ENCODE measurements at regions not wholly inside any gene's neighbourhood (a gene's known extent, or its start where the extent isn't known, plus 50 kb on each side); places are given as distances from the start of the nearest gene placed in this dataset.

- no peak for TF ChIP-seq CTCF (IDR thresholded peaks at IDR 0.05; ENCODE audit: unreplicated experiment)
- peaks cover 11% of the 10 kb centered on the region for H3K27me3 Mint-ChIP-seq
- H3K4me3 Mint-ChIP-seq (ENCODE audit: low read depth) = no peak overlapping the region
- DNase-seq (ENCODE audit: low spot score, unreplicated experiment) = no peak
- H3K27ac Mint-ChIP-seq = no peak overlapping the region
- no peaks in the 10 kb centered on the region for H3K9me3 Mint-ChIP-seq (ENCODE audit: low read depth)
- H3K36me3 Mint-ChIP-seq (ENCODE audit: insufficient read depth) = no peaks in the 10 kb centered on the region
- H3K4me1 Mint-ChIP-seq (ENCODE audit: low read depth) = peaks cover 1% of the 10 kb centered on the region
Measured at GRCh38 chr4:20421603-20421985, 169.9 kb downstream of the SLIT2 start.

- Mint-ChIP-seq H3K4me1 (ENCODE audit: low read depth) (peaks cover 1% of the 10 kb centered on the region), H3K36me3 (ENCODE audit: insufficient read depth) (no peaks in the 10 kb centered on the region), H3K4me3 (ENCODE audit: low read depth) (no peak overlapping the region), H3K27me3 (peaks cover 11% of the 10 kb centered on the region), H3K9me3 (ENCODE audit: low read depth) (no peaks in the 10 kb centered on the region), H3K27ac (no peak overlapping the region)
- peak; percentile 72 for TF ChIP-seq CTCF (IDR thresholded peaks at IDR 0.05; ENCODE audit: unreplicated experiment)
- peak; percentile 48 for DNase-seq (ENCODE audit: low spot score, unreplicated experiment)
Measured at GRCh38 chr4:20422398-20422797, 170.7 kb downstream of the SLIT2 start.

- H3K9me3 Mint-ChIP-seq (ENCODE audit: low read depth) = no peaks in the 10 kb centered on the region
- H3K4me3 Mint-ChIP-seq (ENCODE audit: low read depth) = no peak overlapping the region
- H3K36me3 Mint-ChIP-seq (ENCODE audit: insufficient read depth) = no peaks in the 10 kb centered on the region
- no peak overlapping the region for H3K27ac Mint-ChIP-seq
- no peak for DNase-seq (ENCODE audit: low spot score, unreplicated experiment)
- H3K27me3 Mint-ChIP-seq = peaks cover 13% of the 10 kb centered on the region
- no peak for TF ChIP-seq CTCF (IDR thresholded peaks at IDR 0.05; ENCODE audit: unreplicated experiment)
- H3K4me1 Mint-ChIP-seq (ENCODE audit: low read depth) = peaks cover 1% of the 10 kb centered on the region
Measured at GRCh38 chr4:20423420-20423819, 171.7 kb downstream of the SLIT2 start.

GRCh38 chr4:20426028-20426427, 174.3 kb downstream of the SLIT2 start:
- no peaks in the 10 kb centered on the region for H3K36me3 Mint-ChIP-seq (ENCODE audit: insufficient read depth)
- DNase-seq (ENCODE audit: low spot score, unreplicated experiment) = no peak
- peaks cover 16% of the 10 kb centered on the region for H3K27me3 Mint-ChIP-seq
- peaks cover 1% of the 10 kb centered on the region for H3K4me1 Mint-ChIP-seq (ENCODE audit: low read depth)
- H3K27ac Mint-ChIP-seq = no peak overlapping the region
- H3K4me3 Mint-ChIP-seq (ENCODE audit: low read depth) = no peak overlapping the region
- no peak for TF ChIP-seq CTCF (IDR thresholded peaks at IDR 0.05; ENCODE audit: unreplicated experiment)
- H3K9me3 Mint-ChIP-seq (ENCODE audit: low read depth) = no peaks in the 10 kb centered on the region

- H3K36me3 Mint-ChIP-seq (ENCODE audit: insufficient read depth) = no peaks in the 10 kb centered on the region
- no peak overlapping the region for H3K27ac Mint-ChIP-seq
- H3K9me3 Mint-ChIP-seq (ENCODE audit: low read depth) = no peaks in the 10 kb centered on the region
- H3K27me3 Mint-ChIP-seq = peaks cover 22% of the 10 kb centered on the region
- no peak for TF ChIP-seq CTCF (IDR thresholded peaks at IDR 0.05; ENCODE audit: unreplicated experiment)
- DNase-seq (ENCODE audit: low spot score, unreplicated experiment) = no peak
- H3K4me1 Mint-ChIP-seq (ENCODE audit: low read depth) = peaks cover 16% of the 10 kb centered on the region
- no peak overlapping the region for H3K4me3 Mint-ChIP-seq (ENCODE audit: low read depth)
Measured at GRCh38 chr4:20428436-20429160, 176.9 kb downstream of the SLIT2 start.

Data from progenitor cell of endocrine pancreas (in vitro differentiated cells).